ENCODE measurements at regions not wholly inside any gene's neighbourhood (a gene's known extent, or its start where the extent isn't known, plus 50 kb on each side); places are given as distances from the start of the nearest gene placed in this dataset.

- intact Hi-C loops (cut with DNase I) = no loop called here
- no peaks in the 10 kb centered on the region for H3K4me1 ChIP-seq
- TF ChIP-seq CTCF (IDR thresholded peaks at IDR 0.05) = no peak
These were observed 344.5 kb upstream of the RASGEF1B start for GRCh38 chr4:81816031-81816761.

DNA sequence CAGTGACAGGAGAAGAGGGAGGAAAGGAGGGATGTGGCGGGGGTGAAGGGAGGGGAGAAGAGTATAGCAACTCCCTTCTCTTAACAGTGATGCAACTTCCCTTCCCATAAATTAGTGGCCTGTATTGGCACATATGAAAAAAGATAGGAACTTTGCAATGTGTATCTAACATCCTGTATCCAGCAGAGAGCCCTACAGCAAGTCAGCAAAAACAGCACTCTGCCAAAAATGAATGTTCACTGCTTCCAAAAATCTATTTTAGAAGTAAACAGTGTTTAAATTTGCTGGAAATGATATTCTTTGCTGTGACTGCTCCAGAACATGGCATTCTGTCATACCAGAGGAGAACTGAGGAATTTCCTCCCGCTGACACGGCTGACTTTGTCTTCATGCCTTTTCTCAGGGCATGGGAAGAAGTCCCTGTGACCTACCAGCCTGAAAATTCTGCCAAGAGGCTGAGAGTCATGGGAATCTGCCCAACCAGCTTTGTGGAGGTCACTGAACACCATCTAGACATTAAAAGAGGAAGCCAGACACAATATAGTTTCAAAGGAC is 343.4 kb upstream of the RASGEF1B start:
- Histone ChIP-seq H3K27ac (no peak overlapping the region), H3K9me3 (no peaks in the 10 kb centered on the region), H3K4me1 (no peaks in the 10 kb centered on the region), H3K36me3 (no peaks in the 10 kb centered on the region), H3K9ac (ENCODE audit: low read depth in 2 of 2, low read length in 2 of 2) (no peak overlapping the region), H3K4me3 (no peak overlapping the region), H3K27me3 (no peaks in the 10 kb centered on the region)
- TF ChIP-seq CTCF (IDR thresholded peaks at IDR 0.05) = no peak
- intact Hi-C loops (cut with DNase I) = no loop called here
- no peak for DNase-seq

More at GRCh38 chr4:81816031-81816761, 344.5 kb upstream of the RASGEF1B start:
- no peak for DNase-seq
- Histone ChIP-seq H3K4me3 (no peak overlapping the region), H3K27ac (no peak overlapping the region), H3K9me3 (no peaks in the 10 kb centered on the region), H3K36me3 (no peaks in the 10 kb centered on the region), H3K27me3 (no peaks in the 10 kb centered on the region), H3K9ac (ENCODE audit: low read depth in 2 of 2, low read length in 2 of 2) (no peak overlapping the region)

GRCh38 chr4:81811562-81812293 is 340.0 kb upstream of the RASGEF1B start:
- no peak for TF ChIP-seq CTCF (IDR thresholded peaks at IDR 0.05)
- H3K9ac ChIP-seq (ENCODE audit: low read depth in 2 of 2, low read length in 2 of 2) = no peak overlapping the region
- no peaks in the 10 kb centered on the region for H3K36me3 ChIP-seq
- H3K27ac ChIP-seq = no peak overlapping the region
- H3K9me3 ChIP-seq = no peaks in the 10 kb centered on the region
- no peak for DNase-seq
- H3K4me1 ChIP-seq = no peaks in the 10 kb centered on the region
- H3K4me3 ChIP-seq = no peak overlapping the region
- intact Hi-C loops (cut with DNase I) = no loop called here
- no peaks in the 10 kb centered on the region for H3K27me3 ChIP-seq

GRCh38 chr4:81808011-81808672 is 336.4 kb upstream of the RASGEF1B start:
- Histone ChIP-seq H3K27ac (no peak overlapping the region), H3K9me3 (no peaks in the 10 kb centered on the region), H3K4me1 (no peaks in the 10 kb centered on the region), H3K9ac (ENCODE audit: low read depth in 2 of 2, low read length in 2 of 2) (no peak overlapping the region), H3K4me3 (no peak overlapping the region), H3K36me3 (no peaks in the 10 kb centered on the region), H3K27me3 (no peaks in the 10 kb centered on the region)
- intact Hi-C loops (cut with DNase I) = no loop called here
- TF ChIP-seq CTCF (IDR thresholded peaks at IDR 0.05) = no peak
- no peak for DNase-seq

DNA sequence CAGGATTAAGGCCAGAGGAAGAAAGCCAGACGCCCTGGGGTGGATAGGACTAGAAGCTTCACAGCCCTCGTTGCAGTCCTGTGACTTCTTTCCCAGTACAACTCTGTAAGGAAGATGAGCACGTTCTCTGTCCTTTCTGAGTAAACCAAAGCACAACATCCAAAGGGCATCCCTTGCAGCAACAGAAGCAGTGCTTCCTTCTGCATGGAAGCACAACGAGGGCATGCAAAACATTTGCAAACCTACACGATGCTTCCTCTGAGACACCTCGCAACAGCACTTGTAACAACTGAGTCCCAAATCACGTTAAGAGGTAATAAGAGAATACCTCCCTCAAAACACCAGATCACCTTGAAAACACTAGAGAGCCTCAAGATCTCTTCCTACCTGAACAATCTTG is 335.7 kb upstream of the RASGEF1B start:
- Histone ChIP-seq H3K27me3 (no peaks in the 10 kb centered on the region), H3K4me3 (no peak overlapping the region), H3K9ac (ENCODE audit: low read depth in 2 of 2, low read length in 2 of 2) (no peak overlapping the region), H3K9me3 (no peaks in the 10 kb centered on the region), H3K36me3 (no peaks in the 10 kb centered on the region), H3K4me1 (no peaks in the 10 kb centered on the region), H3K27ac (no peak overlapping the region)
- DNase-seq = no peak
- intact Hi-C loops (cut with DNase I) = no loop called here
- no peak for TF ChIP-seq CTCF (IDR thresholded peaks at IDR 0.05)

Measured in colonic mucosa (tissue), 4 donors.